HEK293 (cell line): ENCODE measurements at regions not wholly inside any gene's neighbourhood (a gene's known extent, or its start where the extent isn't known, plus 50 kb on each side); places are given as distances from the start of the nearest gene placed in this dataset.

Experiments
- CTCF ChIP-seq: fragments of 450-650 bp; formaldehyde crosslinking; IDR thresholded peaks from 2 replicates; pipeline ENCODE4 v1.5.1; 2016; ENCODE audit warnings: missing biosample characterization, missing genetic modification characterization
- MYNN ChIP-seq: fragments of 450-650 bp; formaldehyde crosslinking; IDR thresholded peaks from 2 replicates; pipeline ENCODE4 v1.5.1; 2016; ENCODE audit warnings: missing biosample characterization, missing genetic modification characterization, borderline replicate concordance
- WT1 ChIP-seq: fragments of 450-650 bp; formaldehyde crosslinking; IDR thresholded peaks from 2 replicates; pipeline ENCODE4 v1.5.1; 2016; ENCODE audit warnings: missing biosample characterization, missing genetic modification characterization
- ZNF274 ChIP-seq, 2 experiments: fragments of 200-500 bp in 1 of 2; fragments of 450-650 bp in 1 of 2; sonication (Bioruptor generic) in 1 of 2; formaldehyde crosslinking in 1 of 2; IDR thresholded peaks; 2 replicates each; pipeline versions ENCODE4 v1.5.1 to v1.6.1; 2014 to 2016; ENCODE audit warnings: borderline replicate concordance in 1 of 2, inconsistent platforms in 1 of 2, low read length in 1 of 2, missing biosample characterization in 1 of 2, missing genetic modification characterization in 1 of 2
- ZNF654 ChIP-seq: fragments of 450-650 bp; formaldehyde crosslinking; IDR thresholded peaks from 2 replicates; pipeline ENCODE4 v1.5.1; 2016; ENCODE audit warnings: low read depth, missing biosample characterization, missing genetic modification characterization
- ZNF843 ChIP-seq: fragments of 450-650 bp; formaldehyde crosslinking; IDR thresholded peaks from 2 replicates; pipeline ENCODE4 v1.5.1; 2016; ENCODE audit warnings: missing biosample characterization, missing genetic modification characterization

GRCh38 chr11:69935941-69936505 is 116.8 kb upstream of the FGF3 start:
- TF ChIP-seq WT1 (tag by site-specific recombination): no peak
- no peak for TF ChIP-seq CTCF (tag by site-specific recombination)
- TF ChIP-seq ZNF654 (tag by site-specific recombination): no peak
- TF ChIP-seq ZNF274 (IDR thresholded peaks at IDR 0.05; ENCODE audit: low read length): no peak
- TF ChIP-seq ZNF274 (tag by site-specific recombination; IDR thresholded peaks at IDR 0.05; ENCODE audit: borderline replicate concordance): no peak
- TF ChIP-seq ZNF843 (tag by site-specific recombination): no peak
- no peak for TF ChIP-seq MYNN (tag by site-specific recombination)
